HCT116 (cell line): ENCODE measurements at regions not wholly inside any gene's neighbourhood (a gene's known extent, or its start where the extent isn't known, plus 50 kb on each side); places are given as distances from the start of the nearest gene placed in this dataset.

Experiments
- EZH2 ChIP-seq: fragments of 200-600 bp; sonication (generic); IDR thresholded peaks from 2 replicates; pipeline ENCODE4 v1.6.1; 2017; ENCODE audit warnings: antibody characterized with exemption, mixed run types
- MAX ChIP-seq: IDR thresholded peaks from 2 replicates; pipeline ENCODE4 v1.6.1; 2012
- POLR2AphosphoS5 ChIP-seq: IDR thresholded peaks from 2 replicates; pipeline ENCODE4 v1.6.1; 2011; ENCODE audit warnings: mild to moderate bottlenecking, low read depth, low read length, moderate library complexity
- REST ChIP-seq: IDR thresholded peaks from 2 replicates; pipeline ENCODE4 v1.6.1; 2012; ENCODE audit warnings: low read depth

- TF ChIP-seq MAX (no peak), POLR2AphosphoS5 (no peak), EZH2 (no peak), REST (no peak)
Observed at GRCh38 chr3:191715585-191715984, 254.6 kb downstream of the PYDC2 start.
